Posterior cingulate gyrus (tissue), 11 donors: ENCODE measurements at regions not wholly inside any gene's neighbourhood (a gene's known extent, or its start where the extent isn't known, plus 50 kb on each side); places are given as distances from the start of the nearest gene placed in this dataset.

Experiments used
- DNase-seq, 10 donors: peaks; one replicate each; pipeline versions ENCODE4 v3.0.0 to v3.0.0-alpha.2; 2020 to 2021; ENCODE audit warnings: mixed read lengths in 3 of 10
- intact Hi-C: fragments of 100-400 bp; cut with DNase I; formaldehyde crosslinking; loops from one replicate; pipeline ENCODE4 v1.15.1; 2023

DNA sequence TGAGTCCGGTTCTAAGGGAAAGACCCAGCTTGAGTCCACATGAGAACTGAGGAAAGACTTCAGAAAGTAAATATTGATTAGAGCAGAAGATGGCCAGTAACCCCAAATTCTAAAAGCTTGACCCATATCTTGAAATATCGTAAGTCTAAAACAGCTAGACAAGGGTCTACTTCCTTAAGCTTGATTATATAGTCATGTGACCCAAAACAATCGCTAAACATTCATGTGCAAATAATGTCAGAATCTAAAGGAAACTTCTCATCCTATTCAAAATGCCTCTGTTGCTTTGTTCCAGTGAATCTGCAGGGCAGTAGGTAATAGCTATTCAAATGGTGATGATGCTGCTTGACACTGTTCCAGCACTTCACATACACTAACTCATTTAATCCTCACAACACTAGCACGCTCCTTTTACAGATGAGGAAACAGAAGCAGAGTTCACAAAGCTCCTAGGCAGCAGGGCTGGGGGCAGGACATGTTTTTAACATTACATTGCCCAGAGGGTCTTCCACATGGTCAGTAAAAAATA, 52.6 kb downstream of the TCF20 start:
- no peak for DNase-seq
- intact Hi-C loops = loop anchor here (10.0 kb wide), 1 partner anchor 47 kb away; no protein-coding TSS in a partner anchor

DNA sequence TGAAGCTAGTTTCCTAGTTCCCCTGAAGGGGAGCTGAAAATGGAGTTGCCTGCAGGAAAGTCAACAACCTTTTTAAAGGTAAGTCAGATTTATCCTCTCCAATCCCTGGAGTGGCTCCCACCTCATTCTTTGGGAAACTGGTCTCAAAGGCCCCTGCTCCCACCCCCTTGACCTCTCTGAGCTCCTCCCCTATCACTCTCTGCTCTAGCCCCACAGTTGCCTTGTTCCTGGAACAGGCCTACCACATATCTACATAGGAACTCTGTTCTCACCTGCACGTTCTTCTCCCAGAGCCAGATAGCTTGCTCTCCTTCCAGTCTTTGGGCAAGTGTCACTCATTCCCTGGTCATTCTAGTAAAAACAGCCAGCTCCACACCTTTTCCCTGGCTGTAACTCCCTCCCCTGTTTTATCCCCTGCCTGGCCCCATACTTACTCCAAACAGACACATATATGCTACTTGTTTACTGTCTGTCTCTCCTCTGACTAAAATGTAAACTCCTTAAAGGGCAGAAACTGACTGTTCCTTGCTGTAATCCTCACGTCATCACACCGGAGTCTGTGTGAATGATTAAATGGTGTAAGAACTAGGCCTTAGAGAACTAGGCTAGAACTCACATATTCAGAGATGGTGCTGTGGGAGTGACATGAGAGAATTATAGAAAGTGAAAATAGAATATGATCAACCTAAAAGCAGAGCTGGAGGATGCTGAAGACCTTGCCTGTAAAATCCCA, 53.3 kb downstream of the TCF20 start:
- intact Hi-C loops = loop anchor here (10.0 kb wide), 1 partner anchor 48 kb away; no protein-coding TSS in a partner anchor
- DNase-seq = peak in 1 of 10 donors; percentile 38

DNA sequence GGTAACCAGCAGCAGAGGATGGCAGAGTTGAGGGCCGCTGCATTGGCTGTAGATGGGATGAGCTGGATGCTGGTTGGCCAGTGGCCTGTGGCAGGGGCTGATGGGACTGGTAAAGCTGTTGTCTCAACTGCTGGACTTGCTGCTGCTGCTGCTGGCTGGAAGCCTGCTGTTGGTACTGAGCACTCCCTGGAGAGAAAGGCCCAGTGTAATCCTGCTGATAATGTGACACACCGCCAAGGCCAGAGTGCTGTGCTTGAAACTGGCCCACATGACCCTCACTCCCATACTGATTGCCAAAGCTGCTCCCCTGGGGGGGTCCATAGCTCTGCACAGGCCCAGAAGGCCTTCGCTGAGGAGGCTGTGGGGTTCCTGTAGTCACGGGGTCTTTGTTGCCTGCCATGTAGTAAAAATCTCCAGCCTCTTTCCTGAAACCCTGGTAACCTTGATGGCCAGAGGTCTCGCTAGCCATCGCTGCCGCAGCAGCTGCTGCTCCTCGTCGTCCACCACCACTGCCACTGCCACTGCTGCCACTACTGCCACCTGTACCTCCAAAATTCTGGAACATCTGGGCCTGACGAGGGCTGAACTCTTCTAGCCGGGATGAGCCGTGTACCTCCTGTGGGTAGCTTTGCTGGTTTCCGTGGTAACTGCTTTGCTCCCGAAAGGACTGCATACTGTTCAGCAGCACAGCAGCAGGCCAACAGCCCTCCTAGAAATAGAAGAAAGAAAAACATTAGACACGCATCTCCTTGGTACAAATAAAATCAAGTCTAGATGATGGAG, 55.6 kb downstream of the TCF20 start:
- intact Hi-C loops = loop anchor here (10.0 kb wide), 1 partner anchor 50 kb away; no protein-coding TSS in a partner anchor
- DNase-seq = peak; percentile 74 to 98 (median 83)

DNA sequence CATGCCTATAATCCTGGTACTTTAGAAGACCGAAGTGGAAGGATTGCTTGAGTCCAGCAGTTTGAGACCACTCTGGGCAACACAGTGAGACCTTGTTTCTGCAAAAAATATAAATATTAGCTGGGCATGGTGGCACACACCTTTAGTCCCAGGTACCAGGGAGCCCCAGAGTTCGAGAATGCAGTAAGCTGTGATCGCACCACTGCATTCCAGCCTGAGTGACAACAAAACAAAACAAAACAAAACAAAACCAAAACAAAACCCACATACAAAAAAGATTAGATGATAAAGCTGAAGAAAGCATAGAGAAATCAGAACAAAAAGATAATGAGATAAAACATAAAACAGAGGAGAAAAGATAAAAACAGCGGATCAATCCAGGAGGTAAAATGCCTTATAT, 62.1 kb downstream of the TCF20 start:
- no peak for DNase-seq
- intact Hi-C loops = no loop called here

DNA sequence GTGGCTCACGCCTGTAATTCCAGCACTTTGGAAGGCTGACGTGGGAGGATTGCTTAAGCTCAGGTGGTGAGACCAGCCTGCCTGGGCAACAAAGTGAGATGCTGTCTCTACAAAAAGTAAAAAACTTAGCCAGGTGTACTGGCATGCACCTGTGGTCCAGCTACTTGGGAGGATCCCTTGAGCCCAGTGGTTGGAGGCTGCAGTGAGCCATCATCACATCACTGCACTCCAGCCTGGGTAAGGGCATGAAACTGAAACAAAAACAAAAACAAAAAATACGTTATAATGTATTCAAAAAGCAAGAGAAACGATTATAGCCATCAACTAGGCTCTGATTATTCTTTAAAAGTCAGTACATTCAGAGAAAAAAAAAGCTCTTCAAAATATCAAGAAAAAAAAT, 62.5 kb downstream of the TCF20 start:
- intact Hi-C loops = no loop called here
- no peak for DNase-seq

DNA sequence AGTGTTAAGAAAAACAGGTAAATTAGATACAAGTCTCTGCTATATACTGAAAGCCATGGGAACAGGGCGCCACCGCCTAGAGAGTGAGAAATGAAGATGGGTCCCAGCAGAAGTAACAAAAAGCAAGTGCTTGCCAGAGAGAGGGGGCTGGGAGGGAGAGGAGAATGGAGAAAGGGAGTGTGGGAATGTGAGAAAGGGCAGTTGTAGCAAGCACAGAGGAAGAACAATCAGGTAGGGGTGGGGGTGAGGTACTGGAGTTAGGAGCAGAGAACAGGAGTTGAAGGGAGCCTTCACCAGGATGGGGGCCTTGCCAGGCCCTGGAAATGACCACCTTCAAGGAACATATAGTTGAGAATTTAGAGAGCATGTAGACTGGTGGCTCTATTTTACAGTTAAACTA, 66.8 kb downstream of the TCF20 start:
- no peak for DNase-seq
- intact Hi-C loops = no loop called here

DNA sequence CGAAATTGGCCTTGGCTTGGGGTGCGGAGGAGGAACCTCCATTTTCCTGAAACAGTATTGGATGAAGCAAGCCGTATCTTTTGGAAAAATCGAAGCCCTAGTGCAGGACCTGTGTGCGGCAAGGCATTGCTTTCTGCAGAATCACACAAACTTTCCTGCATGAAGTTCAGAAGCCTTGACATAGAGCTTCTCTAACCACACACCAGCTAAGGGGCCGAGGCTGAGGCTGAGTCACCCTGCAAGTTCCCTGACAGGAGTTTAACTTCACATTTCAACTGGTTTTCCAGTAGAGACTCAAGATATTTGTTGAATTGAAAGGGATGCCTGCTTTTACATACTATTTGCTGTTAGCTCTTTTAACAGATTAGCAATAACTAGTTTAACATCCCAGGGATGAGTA, 67.8 kb downstream of the TCF20 start:
- no peak for DNase-seq
- intact Hi-C loops = no loop called here

DNA sequence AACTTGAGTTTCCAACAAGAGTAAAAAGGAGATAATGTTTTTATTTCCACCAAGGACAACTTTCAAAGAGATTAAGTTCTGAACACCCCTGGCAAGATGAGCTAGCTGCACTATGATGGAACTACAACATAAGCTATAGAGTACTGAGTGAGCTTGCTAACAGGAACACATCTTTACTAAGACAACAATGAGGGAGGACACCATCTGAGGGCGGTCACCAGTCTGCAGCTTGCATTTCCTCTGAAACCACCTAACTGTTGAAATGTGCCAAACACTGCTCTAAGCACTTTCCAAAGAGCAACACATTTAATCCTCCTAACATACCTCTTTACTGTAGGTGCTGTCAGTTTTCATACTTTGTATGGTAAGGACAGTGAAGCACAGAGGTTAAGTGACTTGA, 68.4 kb downstream of the TCF20 start:
- intact Hi-C loops = no loop called here
- DNase-seq = no peak

DNA sequence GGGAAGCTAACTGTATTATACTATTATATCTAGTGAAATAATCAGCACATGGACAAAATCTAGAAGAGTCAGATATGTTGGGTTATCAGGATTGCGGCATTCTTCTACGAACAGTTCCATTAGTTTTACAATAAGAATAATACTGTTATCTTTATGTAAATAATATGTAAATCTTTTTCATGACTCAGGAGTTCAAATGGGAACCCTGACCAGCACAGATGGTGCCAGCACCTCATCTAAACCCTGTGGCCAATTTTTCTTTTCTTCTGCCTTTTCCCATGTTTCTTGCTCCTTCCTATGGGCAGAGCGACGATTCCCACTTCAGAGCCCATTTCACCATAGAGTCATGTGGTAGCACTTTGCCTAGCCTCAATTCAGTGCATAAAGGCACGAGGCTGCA, 68.4 kb upstream of the CYP2D6 start:
- intact Hi-C loops = no loop called here
- no peak for DNase-seq

DNA sequence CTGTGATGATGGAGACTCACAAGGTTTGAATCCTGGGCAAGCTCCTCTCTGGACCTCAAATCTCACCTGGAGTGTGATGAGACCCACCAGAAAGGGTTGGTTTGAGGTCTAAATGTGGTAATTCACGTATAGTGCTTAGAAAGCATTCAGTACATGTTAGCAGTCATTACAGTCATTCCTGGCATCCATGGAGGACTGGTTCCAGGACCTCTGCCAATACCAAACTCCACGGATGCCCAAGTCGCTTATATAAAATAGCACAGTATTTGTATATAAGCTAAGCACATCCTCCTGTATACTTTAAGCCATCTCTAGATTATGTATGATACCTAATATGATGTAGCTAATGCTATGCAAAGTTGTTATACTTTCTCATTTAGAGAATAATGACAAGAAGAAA, 67.6 kb upstream of the CYP2D6 start:
- DNase-seq = no peak
- intact Hi-C loops = no loop called here

DNA sequence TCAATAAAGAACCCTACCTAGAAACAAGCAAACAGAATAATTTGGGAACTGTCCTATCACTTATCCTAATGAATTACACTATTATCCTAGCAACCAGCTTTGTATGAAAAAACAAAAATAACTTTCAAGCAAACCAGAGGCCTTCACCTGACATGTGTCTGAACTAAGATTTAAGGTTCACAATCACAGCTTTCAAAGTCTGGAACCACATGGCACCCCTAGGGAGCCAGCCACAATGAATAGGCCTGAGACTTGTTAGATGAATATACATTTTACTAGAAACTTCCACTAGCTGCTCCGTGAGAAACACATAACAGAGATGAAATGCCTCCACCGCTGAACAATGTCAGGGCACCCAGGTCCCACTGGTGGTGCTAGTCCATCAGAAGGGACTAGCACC, 65.8 kb upstream of the CYP2D6 start:
- intact Hi-C loops = no loop called here
- no peak for DNase-seq

DNA sequence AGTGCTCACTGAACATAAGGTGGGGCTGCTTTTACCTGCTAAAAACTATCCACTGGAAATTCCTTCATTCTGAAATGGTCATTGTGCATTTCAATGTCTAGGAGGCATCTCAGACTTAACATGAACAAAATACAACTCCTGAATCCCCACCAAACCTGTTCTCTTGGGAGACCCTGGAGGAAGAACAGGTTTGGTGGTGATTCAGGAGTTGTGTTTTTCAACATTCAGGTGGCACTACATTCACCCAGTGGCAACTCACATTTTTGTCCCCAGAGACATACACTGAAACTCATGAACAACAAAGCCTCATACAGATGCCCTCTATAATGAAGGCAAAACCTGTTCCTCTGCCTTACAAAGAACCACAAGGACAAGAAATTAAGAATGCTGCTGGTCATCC, 64.3 kb upstream of the CYP2D6 start:
- DNase-seq = no peak
- intact Hi-C loops = no loop called here

DNA sequence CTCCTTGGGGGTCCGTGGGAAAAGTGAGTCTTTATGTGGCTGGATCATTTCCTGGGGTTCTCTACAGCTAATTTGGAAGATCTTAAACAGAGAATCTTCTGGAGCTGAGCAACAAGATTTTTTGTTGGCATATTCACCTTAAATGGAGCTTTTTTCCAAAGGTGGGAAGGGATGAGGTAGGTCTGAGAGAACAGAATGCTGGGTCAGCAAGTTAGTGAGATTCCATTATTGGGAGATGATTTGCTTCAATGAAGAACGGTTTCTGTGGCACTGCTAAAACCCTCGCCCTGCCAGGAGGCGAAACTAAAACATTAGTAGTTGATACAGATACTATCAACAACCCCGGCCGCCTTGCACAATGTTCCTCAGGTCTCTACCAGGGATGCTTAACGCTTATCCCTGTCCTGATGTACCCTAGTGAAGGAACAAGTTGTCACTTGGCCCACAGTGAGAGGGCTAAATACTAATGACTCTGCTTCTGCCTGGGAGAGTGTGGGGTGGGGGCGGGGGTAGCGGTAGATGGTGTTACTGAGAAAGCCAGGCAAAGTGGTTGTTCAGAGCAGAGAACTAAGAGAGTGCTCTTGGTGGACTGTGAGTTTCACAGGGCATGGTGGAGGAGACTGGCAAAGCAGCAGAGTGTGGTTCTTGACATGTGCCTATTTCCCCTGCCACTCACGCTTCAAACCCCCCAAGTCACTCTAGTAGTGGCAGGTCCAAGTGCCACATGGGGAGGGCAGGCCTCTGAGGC, 63.7 kb upstream of the CYP2D6 start:
- intact Hi-C loops = no loop called here
- DNase-seq = no peak

DNA sequence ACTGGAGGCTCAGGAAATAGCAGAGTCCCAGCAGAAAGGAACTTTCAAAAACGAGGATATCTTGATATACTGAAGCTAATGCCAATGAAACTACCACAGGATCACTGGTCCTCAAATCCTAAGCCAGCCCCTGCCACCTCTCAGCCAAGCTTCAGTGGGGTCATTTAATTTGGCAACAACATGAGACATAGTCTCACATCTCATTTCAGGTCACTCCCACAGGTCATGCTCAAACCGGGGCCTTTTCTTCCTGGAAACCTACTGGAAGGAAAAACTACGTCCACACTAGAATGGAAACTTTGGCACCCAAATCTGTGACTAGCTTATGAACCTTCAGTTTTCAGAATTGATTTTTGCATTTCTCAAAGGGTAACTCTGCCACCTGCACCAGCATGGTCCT, 61.9 kb upstream of the CYP2D6 start:
- intact Hi-C loops = no loop called here
- no peak for DNase-seq

DNA sequence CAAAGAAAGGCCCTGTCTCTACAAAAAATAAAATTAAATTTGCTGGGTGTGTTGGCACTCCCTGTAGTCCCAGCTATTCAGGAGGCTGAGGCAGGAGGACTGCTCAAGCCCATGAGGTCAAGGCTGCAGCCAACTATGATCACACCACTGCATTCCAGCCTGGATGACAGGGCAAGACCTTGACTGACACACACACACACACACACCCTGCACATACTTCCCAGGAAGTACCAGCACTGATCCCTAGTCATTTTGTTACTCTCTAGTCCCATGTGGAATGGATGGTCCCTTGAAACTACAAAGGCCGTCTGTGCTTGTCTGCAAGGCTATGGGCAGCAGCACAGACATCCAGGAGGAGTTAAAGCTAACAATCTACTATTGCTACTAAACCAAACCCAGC, 59.7 kb upstream of the CYP2D6 start:
- no peak for DNase-seq
- intact Hi-C loops = no loop called here

DNA sequence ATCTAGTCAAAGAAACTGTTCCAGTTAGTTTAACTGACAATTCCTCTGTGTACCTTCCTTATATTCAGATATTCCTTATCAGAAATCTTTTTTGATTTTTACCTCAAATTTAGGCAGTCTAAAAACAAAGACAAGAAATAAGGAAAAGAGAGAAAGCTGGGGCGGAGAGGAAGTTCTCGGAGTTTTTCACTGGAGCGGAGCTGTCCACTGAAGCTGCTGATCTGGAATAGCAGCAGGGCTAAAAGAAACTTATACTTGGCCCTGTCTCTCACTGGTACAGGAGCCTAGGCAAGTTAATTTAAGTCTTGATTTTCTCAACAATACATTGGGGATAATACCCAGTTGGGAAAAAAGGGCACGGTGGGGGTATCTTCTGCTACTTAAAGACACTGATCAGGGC, 59.2 kb upstream of the CYP2D6 start:
- intact Hi-C loops = no loop called here
- DNase-seq = no peak

DNA sequence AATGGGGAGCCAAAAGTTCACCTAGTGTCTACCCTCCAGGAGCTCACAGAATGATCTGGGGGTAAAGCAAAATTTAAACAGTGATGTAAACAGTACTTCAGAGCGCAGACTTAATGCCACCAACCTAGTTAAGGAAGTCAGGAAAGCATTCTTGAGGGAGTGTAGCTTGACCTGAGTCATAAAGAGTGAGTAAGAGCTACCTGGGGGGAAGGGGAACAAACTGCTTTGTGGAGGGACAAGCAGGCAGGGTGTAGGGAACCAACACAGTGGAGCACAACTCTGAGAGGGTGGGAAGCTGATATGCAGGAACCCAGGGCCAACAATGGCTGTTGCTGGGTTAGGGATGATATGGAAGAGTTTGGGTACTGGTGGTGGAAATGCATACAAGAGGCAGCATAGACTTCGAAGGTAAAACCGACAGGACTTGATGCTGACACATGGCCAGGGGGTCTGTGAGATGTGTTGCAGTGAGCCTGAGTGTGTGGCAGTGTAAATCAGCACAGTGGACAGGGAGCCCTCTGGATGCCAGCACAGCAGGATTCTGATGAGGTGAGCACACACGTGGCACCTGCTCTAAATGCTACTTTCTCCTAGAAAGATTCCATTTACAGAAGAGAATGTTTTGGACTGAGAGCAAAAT, 58.3 kb upstream of the CYP2D6 start:
- intact Hi-C loops = no loop called here
- no peak for DNase-seq

DNA sequence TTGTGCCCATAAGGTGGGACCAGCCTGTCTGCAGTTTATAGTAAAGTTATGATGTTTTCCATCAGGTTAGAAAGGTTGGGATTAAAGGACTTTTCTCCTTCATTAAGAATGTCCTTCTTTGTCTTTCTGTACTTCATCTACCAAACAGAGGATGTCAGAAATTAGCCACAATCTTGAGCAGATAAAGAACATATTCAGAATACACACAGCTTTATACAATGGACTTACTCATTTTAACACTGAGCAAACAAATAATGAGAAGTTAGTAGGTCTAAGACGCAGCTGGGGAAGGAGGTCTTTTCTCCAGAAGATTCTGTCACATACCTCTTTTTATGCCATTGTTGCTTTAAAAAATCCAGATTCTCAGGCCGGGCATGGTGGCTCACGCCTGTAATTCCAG, 57.0 kb upstream of the CYP2D6 start:
- DNase-seq = no peak
- intact Hi-C loops = no loop called here

DNA sequence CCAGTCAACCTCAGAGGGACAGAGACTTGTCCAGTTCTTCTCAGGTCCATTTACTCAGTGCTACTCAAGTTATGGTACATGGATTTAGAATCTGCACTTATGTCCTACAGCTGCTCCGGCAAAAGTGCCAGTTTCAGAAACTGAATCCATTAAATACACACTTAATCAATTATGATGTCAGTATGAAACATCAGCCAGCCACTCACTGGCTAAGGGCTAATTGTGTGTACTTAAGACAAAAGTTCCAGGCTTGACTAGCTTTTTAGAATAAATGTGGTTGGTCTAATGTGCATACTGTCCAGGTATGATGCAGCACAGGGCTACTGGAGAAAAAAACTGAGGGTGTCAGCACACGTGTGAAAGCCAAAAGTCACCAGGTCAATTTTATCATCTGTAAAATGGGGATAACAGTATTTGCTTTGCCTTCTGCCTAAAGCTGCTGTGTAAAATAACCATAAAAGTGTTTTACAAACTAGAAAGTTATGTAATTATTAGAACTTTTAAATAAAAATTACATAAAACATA, 55.4 kb upstream of the CYP2D6 start:
- no peak for DNase-seq

DNA sequence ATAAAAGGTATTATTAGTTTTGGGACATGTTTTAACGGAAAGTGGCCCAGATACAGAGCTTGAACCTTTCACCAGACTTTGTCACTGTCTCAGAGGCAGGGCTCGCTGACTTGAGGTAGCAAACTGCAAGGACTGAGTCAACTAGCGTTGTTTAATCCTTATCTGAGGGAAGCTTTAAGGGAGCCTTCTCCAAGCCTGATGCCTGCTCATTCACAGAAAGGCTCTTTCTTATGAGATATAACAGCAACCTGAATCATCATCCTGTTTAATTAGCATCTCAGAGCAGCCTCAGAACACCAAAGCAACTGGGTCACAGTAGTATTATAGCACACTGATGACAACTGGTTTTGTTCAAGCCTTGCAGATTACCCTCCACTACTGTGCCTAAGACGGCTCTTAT, 54.2 kb upstream of the CYP2D6 start:
- DNase-seq = no peak
- intact Hi-C loops = no loop called here

More for the DNA sequence above, 55.4 kb upstream of the CYP2D6 start:
- intact Hi-C loops = no loop called here
